Activated T-cell treated with anti-CD3 and anti-CD28 coated beads, Interleukin-2, amount 50 U/mL, for 72 hours (primary cell): ENCODE measurements at regions not wholly inside any gene's neighbourhood (a gene's known extent, or its start where the extent isn't known, plus 50 kb on each side); places are given as distances from the start of the nearest gene placed in this dataset.

Source experiments
- ATAC-seq, 2 donors: fragments of 150-1000 bp; cut with Tn5 transposase; replicated peaks in 1 of 2; 2 replicates each; pipeline ENCODE4 v1.10.0; 2021; ENCODE audit warnings: moderate library complexity in 2 of 2, mild to moderate bottlenecking in 1 of 2
- DNase-seq, 2 donors: peaks; one replicate each; pipeline ENCODE4 v3.0.0; 2021 to 2022; ENCODE audit warnings: mixed read lengths in 1 of 2
- H3K27ac Mint-ChIP-seq: one replicate; pipeline ENCODE4 v1.8.0; 2022; ENCODE audit warnings: mild to moderate bottlenecking, moderate library complexity, mixed read lengths
- H3K27me3 Mint-ChIP-seq: one replicate; pipeline ENCODE4 v1.8.0; 2022; ENCODE audit warnings: low read depth, mixed read lengths
- H3K36me3 Mint-ChIP-seq, 2 donors: one replicate each; pipeline ENCODE4 v1.8.0; 2022; ENCODE audit warnings: mixed read lengths in 2 of 2, mild to moderate bottlenecking in 1 of 2; ENCODE audit not compliant: insufficient read depth in 2 of 2
- H3K4me1 Mint-ChIP-seq: one replicate; pipeline ENCODE4 v1.8.0; 2022; ENCODE audit warnings: low read depth, mixed read lengths
- H3K4me3 Mint-ChIP-seq, 2 donors: one replicate each; pipeline ENCODE4 v1.8.0; 2022; ENCODE audit warnings: mild to moderate bottlenecking in 2 of 2, mixed read lengths in 2 of 2, moderate library complexity in 2 of 2
- H3K9me3 Mint-ChIP-seq, 2 donors: one replicate each; pipeline ENCODE4 v1.8.0; 2022; ENCODE audit warnings: mixed read lengths in 2 of 2

DNA sequence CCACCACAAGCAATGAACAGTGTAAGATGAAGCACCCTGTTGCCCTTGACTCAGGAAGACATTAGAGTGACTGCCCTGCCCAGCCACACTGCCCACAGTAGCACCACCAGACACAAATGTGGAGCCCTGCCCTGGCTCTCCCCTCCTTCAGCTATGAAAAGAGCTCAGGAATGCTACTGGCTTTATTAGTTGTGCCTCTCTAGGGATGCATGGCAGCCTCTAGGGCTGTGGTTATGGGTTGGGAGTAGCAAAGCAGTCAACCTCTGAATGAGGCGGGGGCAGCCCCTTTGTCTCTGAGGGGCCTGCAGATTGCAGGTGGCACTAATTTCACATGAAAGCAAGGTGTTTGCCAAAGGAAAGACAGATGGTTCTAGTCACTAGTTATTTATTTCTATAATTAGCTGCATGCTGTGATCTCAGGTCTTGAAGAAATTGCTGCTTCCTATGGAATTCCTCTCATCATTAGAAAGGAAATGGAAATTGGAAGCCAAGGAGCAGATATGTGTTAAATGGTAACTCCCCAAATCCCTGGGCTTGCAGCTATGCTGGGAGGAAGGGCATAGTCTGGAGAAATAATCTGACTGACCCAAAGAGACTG is 259.4 kb downstream of the TLR4 start:
- DNase-seq (no peak), ATAC-seq (no peak)
- H3K4me1 Mint-ChIP-seq, result no peaks in the 10 kb centered on the region
- no peaks in the 10 kb centered on the region for H3K27me3 Mint-ChIP-seq
- H3K4me3 Mint-ChIP-seq, result no peak overlapping the region
- no peaks in the 10 kb centered on the region for H3K36me3 Mint-ChIP-seq
- H3K9me3 Mint-ChIP-seq, result peaks cover 1 to 2% of the 10 kb centered on the region in 2 donors
- no peak overlapping the region for H3K27ac Mint-ChIP-seq

DNA sequence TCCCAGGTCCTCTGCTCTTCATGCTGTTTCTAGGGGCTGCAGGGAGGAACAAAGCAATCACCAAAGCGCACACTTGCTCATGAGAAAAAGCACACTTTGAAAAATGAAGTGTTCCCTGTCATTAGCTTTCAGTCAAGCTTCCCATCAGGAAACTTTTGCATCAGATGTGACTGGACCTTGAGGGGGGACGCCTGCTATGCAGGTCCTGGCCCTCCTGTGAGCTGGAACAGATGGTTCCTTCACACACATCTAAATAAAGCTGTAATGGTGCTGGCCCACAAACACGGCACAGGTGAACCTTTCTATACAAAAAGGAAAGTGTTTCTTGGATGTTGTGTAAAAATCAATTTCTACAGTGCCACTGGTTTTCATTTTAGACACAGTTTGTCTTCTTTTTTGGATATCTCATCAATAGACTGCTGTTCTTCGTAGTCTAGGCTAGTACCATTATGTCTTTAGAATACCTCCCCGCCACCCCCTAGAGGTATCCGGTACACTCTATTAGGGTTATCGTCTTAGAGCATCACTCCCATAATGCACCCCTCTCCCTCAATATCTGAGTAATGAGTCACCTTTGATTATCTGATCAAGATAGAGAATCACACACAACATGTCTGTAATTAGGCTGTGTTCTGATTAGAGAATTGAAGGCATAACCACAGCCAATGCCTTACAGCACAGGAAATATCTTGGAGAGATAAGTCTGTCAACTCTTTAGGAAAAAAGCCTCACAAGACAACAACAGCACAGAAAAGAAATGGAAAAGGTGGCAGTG is 266.3 kb downstream of the TLR4 start:
- Mint-ChIP-seq H3K36me3 (no peaks in the 10 kb centered on the region), H3K4me3 (no peak overlapping the region), H3K27me3 (no peaks in the 10 kb centered on the region), H3K4me1 (no peaks in the 10 kb centered on the region), H3K27ac (no peak overlapping the region), H3K9me3 (peaks cover 1 to 5% of the 10 kb centered on the region in 2 donors)
- ATAC-seq (no peak), DNase-seq (no peak)

DNA sequence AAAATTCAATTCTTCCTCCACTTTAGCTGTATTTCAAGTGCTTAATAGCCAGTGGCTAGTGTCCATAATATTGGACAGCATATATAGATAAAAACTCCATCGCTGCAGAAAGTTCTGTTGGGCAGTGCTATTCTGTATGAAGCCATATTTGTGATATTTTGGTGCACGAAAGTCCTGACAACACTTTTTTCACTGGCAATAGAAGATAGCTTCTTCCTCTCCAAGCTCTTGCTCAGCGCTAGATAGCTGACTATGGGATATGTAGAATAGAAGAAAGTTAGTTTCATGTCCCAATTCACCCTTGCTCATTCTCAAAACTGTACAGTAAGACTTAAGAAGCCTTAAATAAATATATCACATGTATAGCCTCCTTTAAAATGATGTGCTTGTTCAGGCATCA is 269.9 kb downstream of the TLR4 start:
- Mint-ChIP-seq H3K27me3 (no peaks in the 10 kb centered on the region), H3K4me3 (no peak overlapping the region), H3K27ac (no peak overlapping the region), H3K4me1 (no peaks in the 10 kb centered on the region), H3K9me3 (peaks cover 0 to 3% of the 10 kb centered on the region in 2 donors), H3K36me3 (no peaks in the 10 kb centered on the region)
- DNase-seq (no peak), ATAC-seq (no peak)

DNA sequence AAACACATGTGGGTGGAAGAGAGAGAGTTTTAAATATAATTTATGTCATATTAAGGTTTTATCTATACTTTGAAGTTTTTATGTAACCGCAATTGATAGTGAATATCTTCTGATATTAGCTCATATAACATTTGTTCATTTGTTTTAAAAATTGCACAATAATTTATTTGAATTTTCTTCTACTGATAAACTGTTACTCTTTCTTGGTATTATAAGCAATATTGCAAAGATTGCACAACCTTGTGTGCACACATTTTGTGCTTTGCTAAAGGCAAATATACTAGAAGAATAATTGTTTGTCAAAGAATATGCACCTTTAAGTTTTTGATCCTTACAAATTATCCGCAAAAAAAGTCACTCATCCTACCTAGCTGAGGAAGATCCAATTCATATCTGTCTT is 275.7 kb downstream of the TLR4 start:
- no peak overlapping the region for H3K4me3 Mint-ChIP-seq
- no peak overlapping the region for H3K27ac Mint-ChIP-seq
- H3K4me1 Mint-ChIP-seq, result no peaks in the 10 kb centered on the region
- DNase-seq (no peak), ATAC-seq (no peak)
- no peaks in the 10 kb centered on the region for H3K36me3 Mint-ChIP-seq
- H3K9me3 Mint-ChIP-seq, result no peaks in the 10 kb centered on the region
- no peaks in the 10 kb centered on the region for H3K27me3 Mint-ChIP-seq

DNA sequence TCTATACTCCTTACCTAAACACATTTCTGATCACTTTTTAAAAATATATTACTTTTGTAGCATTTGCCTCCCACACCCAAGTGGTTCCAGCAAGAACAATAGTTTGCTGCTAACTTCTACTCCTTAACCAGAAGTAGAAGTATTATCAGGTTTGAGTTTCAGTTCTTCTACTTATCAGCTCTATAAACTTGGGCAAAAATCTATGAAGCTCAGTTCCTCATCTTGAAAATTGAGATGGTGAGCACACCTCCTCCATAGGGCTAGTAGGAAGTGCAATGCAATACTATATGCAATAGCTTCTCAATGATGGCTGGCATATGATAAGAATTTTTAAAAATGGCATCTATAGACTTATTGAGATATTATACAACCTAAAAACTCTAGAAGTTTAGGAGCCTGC is 283.7 kb downstream of the TLR4 start:
- Mint-ChIP-seq H3K27ac (no peak overlapping the region), H3K36me3 (no peaks in the 10 kb centered on the region), H3K4me3 (no peak overlapping the region), H3K9me3 (no peaks in the 10 kb centered on the region), H3K27me3 (no peaks in the 10 kb centered on the region), H3K4me1 (no peaks in the 10 kb centered on the region)
- DNase-seq (no peak), ATAC-seq (no peak)

DNA sequence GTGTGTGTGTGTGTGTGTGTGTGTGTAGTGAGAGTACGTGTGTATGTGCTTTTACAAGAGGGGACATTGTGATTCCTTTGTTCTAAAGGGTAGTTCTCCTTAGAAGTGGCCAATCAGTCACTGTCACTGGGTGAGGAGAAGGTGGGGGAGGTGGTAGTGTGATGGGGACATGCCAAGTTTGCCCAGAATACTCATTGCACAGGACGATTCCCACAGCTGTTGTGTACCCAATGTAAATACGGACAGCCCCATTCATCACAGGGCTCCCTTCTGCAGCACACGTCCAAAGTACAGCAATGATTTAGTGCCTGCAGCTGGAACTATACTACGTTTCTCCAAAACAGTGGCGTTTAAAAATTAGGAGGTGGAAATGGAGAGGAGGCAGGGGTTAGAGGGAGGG is 287.8 kb downstream of the TLR4 start:
- ATAC-seq (no peak), DNase-seq (no peak)
- Mint-ChIP-seq H3K36me3 (no peaks in the 10 kb centered on the region), H3K9me3 (no peaks in the 10 kb centered on the region), H3K4me3 (no peak overlapping the region), H3K4me1 (no peaks in the 10 kb centered on the region), H3K27ac (no peak overlapping the region), H3K27me3 (no peaks in the 10 kb centered on the region)

DNA sequence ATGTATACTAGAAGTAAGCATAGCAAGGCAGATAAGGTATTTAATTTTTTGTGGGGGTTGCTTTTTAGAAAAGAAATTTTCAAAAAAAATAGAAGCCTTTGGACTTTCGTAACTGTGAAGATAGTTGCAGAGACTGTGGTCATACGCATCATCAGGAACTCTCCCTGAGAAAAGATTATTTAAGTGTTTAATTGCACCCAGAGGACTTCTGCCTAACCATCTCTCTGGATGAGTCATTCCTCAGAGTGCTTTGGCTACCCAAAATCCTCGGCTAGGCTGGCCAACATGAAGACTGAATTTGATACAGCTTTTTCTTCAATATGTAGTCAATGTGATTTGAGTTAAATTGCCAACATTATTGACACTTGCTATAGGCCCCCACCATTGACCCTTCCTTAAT is 296.4 kb downstream of the TLR4 start:
- Mint-ChIP-seq H3K9me3 (peaks cover 0 to 5% of the 10 kb centered on the region in 2 donors), H3K36me3 (no peaks in the 10 kb centered on the region), H3K4me1 (no peaks in the 10 kb centered on the region), H3K27ac (no peak overlapping the region), H3K27me3 (no peaks in the 10 kb centered on the region), H3K4me3 (no peak overlapping the region)
- no peak for DNase-seq
- ATAC-seq, result no peak

DNA sequence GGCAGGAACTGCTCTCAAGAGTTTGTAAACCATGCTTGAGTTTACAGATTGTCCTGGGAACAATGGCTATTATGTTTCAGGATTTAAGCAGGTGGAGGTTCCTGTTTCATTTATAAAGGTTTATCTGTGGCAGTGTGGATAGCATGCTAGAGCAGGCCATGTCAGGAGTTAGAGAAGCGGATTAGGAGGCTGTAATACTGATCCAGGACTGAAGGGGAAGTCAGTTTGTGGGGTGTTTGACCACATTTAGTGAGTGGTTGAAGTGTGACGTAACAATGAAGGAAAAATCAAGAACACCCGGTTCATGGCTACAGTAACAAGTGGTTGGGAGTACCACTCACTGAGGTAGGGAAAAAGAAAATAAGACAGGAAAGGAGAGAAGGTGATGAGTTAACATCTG is 299.0 kb downstream of the TLR4 start:
- Mint-ChIP-seq H3K9me3 (peaks cover 0 to 5% of the 10 kb centered on the region in 2 donors), H3K27me3 (no peaks in the 10 kb centered on the region), H3K4me3 (no peak overlapping the region), H3K27ac (no peak overlapping the region), H3K4me1 (no peaks in the 10 kb centered on the region), H3K36me3 (no peaks in the 10 kb centered on the region)
- no peak for ATAC-seq
- no peak for DNase-seq

DNA sequence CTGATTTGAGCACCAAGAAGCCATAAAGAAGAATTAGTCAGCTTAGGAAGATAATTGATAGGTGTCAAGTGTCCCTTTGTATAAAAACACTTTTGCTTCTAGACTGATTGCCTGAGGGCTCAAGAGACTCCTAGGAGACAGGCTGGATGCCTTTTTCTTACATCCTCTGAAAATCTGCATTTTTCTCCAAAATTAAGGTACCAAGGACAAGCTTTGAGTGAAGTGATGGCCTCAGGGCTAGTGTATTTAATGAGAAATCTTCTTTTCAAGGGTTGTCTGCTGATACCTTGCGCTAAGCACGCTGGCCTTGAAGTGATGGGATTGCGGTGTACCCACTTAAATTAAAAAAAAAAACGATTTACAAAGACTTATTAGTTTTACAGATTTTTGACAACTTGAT is 304.0 kb downstream of the TLR4 start:
- H3K27me3 Mint-ChIP-seq, result no peaks in the 10 kb centered on the region
- DNase-seq (no peak), ATAC-seq (no peak)
- H3K4me1 Mint-ChIP-seq, result no peaks in the 10 kb centered on the region
- H3K27ac Mint-ChIP-seq, result no peak overlapping the region
- peaks cover 0 to 2% of the 10 kb centered on the region in 2 donors for H3K9me3 Mint-ChIP-seq
- H3K4me3 Mint-ChIP-seq, result no peak overlapping the region
- no peaks in the 10 kb centered on the region for H3K36me3 Mint-ChIP-seq

DNA sequence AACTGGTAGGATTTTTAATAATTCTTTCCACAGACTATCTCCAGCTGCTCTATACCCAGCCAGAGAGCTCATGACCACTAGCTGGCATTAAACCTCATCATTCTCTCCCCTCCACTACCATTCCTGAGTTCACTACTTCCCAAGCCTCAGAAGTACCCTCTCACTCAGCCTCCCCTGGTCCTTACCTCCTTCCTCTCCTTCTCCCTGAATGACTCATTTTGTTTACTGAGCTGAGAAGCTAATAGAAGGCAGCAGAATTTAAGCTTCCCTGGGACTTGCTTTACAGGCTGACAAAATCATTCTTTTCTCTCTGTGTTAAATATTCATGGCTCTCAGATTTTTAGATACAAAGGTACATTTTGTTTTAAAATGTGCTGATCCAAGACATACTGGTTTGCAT is 305.4 kb downstream of the TLR4 start:
- H3K4me1 Mint-ChIP-seq, result no peaks in the 10 kb centered on the region
- no peaks in the 10 kb centered on the region for H3K36me3 Mint-ChIP-seq
- DNase-seq, result no peak
- no peak overlapping the region for H3K27ac Mint-ChIP-seq
- ATAC-seq, result no peak
- peaks cover 0 to 2% of the 10 kb centered on the region in 2 donors for H3K9me3 Mint-ChIP-seq
- H3K4me3 Mint-ChIP-seq, result no peak overlapping the region
- no peaks in the 10 kb centered on the region for H3K27me3 Mint-ChIP-seq

DNA sequence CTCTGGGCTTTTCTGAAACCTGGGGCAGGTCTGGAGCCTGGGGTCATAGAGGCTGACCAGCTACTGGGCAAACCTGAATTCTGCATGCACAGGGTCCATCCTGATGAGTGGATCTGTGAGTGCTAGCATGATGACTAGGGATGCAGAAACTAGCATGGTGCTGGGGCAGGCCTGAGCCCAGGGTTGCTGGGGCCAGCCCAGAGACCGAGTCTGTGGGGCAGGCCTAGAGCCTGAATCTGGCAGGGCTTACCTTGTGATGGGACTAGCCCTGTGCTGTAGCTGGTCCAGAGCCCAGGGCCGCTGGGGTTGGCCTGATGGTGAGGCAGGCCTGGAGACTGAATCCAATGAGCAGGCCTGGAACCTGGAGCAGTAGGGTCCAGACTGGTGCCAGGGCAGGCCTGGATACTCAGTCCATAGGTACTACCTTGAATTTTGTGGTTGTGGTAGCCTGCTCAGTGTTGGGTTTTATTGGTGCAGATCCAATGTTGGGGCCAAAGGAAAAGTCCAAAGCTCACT is 313.5 kb downstream of the TLR4 start:
- Mint-ChIP-seq H3K36me3 (no peaks in the 10 kb centered on the region), H3K9me3 (peaks cover 3 to 5% of the 10 kb centered on the region in 2 donors), H3K4me3 (no peak overlapping the region), H3K4me1 (no peaks in the 10 kb centered on the region), H3K27me3 (no peaks in the 10 kb centered on the region), H3K27ac (no peak overlapping the region)
- ATAC-seq, result no peak
- DNase-seq, result no peak

DNA sequence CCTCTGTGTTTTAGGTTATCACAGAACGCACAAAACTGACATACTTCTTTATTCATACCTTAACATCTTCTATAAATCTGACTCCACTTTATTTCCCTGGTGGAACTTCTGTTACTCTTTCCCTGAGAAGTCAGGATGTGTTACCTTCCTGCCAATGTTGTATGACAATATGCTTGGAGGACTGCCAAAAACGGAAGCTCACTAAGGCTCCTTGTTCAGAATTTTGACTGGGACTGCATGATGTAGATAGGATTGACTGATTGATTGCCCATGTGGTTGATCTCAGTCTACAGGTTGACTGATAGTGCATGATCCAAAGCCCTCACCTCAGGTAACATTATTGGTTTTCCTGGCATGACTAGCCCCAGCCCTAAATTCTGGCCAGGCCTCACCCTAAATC is 319.4 kb downstream of the TLR4 start:
- DNase-seq (no peak), ATAC-seq (no peak)
- Mint-ChIP-seq H3K9me3 (peaks cover 0 to 3% of the 10 kb centered on the region in 2 donors), H3K36me3 (no peaks in the 10 kb centered on the region), H3K4me1 (no peaks in the 10 kb centered on the region), H3K4me3 (no peak overlapping the region), H3K27ac (no peak overlapping the region), H3K27me3 (no peaks in the 10 kb centered on the region)

DNA sequence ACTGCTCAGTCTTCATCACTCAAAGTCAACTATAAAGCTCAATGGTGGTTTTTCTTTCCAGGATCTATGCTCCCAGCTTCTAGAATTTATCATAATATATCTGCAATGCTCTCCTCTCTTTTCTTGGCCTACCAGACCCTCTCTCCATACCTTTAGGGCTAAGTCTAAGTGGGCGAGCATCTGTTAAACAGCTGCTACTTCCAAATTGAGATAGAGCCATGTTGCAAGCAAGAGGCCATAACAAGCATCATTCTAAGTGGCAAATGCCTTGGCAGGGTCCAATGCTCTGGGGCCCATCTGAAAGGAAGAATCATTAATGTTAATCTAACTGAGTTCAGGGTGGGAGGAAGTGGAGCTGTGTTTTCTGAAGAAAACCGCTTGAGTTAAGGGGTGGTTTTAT is 324.0 kb downstream of the TLR4 start:
- Mint-ChIP-seq H3K4me1 (no peaks in the 10 kb centered on the region), H3K4me3 (no peak overlapping the region), H3K27me3 (no peaks in the 10 kb centered on the region), H3K36me3 (no peaks in the 10 kb centered on the region), H3K27ac (no peak overlapping the region), H3K9me3 (peaks cover 4% of the 10 kb centered on the region in 2 donors)
- DNase-seq (no peak), ATAC-seq (no peak)

DNA sequence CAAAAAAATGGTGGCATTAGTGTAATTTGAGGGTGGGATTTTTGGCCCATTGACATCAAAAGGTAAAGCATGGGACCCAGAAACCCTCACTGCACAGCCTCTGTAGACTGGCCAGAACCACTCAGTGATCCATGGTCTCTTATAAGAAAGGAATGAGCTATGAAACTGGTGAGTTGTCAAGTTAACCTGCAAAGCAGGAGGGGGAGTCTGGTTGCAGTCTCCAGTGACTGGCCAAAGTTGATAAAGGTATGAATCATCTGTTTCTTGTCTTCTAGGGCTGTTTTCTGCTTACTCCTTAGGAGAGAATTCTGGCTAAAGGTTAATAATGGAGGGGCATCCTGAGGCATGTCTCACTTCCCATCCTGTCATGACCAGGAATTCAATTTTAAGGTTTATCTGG is 325.2 kb downstream of the TLR4 start:
- ATAC-seq, result no peak
- H3K27ac Mint-ChIP-seq, result no peak overlapping the region
- H3K4me1 Mint-ChIP-seq, result no peaks in the 10 kb centered on the region
- DNase-seq, result no peak
- H3K4me3 Mint-ChIP-seq, result no peak overlapping the region
- peaks cover 4 to 5% of the 10 kb centered on the region in 2 donors for H3K9me3 Mint-ChIP-seq
- H3K36me3 Mint-ChIP-seq, result no peaks in the 10 kb centered on the region
- no peaks in the 10 kb centered on the region for H3K27me3 Mint-ChIP-seq
